HT-29 (cell line): ENCODE measurements at regions not wholly inside any gene's neighbourhood (a gene's known extent, or its start where the extent isn't known, plus 50 kb on each side); places are given as distances from the start of the nearest gene placed in this dataset.
A peak's percentile ranks its signal among the peaks of the same experiment; 100 is the strongest.

Source experiments
- DNase-seq: peaks from one replicate; pipeline ENCODE4 v3.0.0-alpha.2; 2015; ENCODE audit warnings: low spot score

DNA sequence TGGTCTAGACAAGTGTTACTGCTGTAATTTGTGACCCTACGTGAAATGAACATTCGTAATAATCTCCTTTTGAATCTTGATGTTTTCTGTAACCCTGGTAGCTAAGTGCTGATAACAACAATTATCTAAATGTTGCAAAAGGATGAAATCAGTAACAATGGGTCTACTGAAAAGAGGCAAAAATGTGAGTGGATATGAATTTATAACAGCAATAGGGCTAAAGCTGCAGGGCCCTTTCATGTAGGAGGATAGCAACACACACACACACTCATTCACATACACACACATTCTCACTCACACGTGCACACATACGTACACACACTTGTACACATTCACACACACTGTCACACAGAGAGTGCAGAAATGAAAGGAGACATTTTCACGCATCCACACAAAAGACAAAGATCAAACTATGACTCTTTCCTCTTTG lies 200.8 kb upstream of the NEBL start:
- DNase-seq = no peak

GRCh38 chr10:21095494-21096055 lies 198.5 kb upstream of the NEBL start:
- DNase-seq = no peak

DNA sequence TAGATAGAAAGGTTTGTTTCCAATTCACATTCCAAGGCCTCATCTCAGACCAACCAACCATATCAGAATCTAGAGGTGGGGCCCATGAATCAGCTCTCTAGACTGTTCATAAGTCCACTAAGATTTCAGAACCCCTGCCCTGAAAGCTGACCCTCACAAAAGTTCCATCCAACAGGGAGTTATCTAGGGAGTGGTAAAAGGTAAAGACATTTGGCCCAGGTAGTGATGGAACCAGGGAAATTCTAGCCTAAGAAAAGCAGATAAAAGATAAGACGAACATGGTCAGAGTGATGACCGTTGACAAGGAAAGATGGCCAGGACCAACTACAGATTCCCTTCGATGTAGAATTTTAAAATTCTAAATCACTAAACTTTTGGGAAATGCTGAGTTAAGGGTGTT lies 198.0 kb upstream of the NEBL start:
- no peak for DNase-seq

DNA sequence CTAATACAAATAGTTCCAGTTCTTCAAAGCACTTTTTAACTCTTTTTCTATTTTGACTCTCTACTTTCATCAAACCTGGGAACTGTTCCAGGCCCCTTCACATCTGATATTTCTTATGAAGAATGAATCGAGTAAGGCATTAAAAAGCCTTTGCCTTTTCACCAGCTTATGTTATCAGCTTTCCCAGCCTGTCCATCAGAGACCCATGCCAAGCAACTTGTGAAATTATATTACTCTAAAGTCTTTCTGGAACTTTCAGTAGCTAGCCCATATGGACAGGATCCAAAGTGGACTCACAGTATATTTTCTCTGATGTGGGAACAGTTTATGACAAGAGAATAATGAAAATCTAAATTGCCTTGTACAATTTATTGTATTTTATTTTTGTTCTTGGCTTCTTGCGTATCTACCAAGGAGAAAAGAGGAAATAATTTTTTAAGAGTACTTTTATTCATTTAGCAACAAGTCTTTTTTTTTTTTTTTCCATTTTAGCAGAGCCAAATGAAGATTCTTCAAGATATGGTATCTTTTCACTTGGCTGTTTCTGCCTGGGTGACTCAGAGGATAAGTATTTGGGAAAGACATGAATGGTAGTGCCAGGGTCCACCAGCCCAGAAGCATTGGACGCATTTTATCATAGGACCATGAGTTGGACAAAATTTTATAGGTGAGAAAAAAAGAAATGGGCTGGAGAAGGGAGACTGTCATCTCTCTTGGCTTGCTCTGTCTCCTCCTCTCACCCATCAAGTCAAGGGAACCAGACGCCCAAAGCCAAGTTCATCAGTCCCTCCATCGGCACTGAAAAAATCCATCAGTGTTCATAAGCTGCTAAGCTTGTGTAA lies 195.8 kb upstream of the NEBL start:
- DNase-seq = no peak

DNA sequence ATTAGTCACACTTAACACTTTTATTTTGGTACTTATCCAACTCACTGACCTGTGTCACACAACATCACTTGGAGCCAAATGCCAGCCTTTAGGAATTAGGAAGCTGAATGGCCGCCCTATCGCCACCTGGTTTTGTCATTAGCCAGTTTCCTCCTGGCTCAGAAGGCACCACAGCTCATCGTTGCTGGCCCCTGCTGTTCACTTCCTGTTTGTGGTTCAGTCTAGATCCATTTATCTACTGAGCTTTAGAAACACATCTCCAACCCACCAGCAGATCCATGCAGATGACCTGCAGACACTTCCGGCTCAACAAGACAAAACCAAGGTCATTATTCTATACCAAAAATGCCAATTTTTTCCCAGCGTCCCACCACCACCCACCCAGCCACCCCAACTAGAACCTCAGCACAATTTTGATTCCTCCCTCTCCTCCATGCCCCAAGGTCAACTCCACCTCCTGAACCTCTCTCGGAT lies 193.5 kb upstream of the NEBL start:
- no peak for DNase-seq

GRCh38 chr10:21087476-21087875 lies 190.4 kb upstream of the NEBL start:
- DNase-seq = no peak

- DNase-seq = no peak
These were observed 187.6 kb upstream of the NEBL start for GRCh38 chr10:21084700-21085099.

- DNase-seq = no peak
These were observed 186.8 kb upstream of the NEBL start for GRCh38 chr10:21083861-21084260.

DNA sequence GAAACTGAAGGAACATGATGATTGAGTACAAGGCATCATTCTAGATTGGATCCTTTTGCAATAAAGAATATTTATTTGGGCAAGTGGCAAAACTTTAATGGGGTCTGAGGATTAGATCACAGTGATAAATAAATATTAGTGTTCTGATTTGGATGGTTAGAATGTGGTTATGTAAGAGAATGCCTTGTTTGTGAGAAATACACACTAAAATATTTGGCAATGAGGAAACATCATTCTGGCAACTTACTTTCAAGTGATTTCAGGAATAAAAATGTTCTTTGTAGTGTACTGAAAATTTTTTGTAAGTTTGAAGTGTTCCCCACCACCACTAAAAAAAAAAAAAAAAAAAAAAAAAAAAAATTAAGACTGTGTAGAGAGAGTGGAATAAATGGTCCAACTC lies 185.1 kb upstream of the NEBL start:
- DNase-seq = no peak

GRCh38 chr10:21080261-21080660 lies 183.2 kb upstream of the NEBL start:
- no peak for DNase-seq

DNA sequence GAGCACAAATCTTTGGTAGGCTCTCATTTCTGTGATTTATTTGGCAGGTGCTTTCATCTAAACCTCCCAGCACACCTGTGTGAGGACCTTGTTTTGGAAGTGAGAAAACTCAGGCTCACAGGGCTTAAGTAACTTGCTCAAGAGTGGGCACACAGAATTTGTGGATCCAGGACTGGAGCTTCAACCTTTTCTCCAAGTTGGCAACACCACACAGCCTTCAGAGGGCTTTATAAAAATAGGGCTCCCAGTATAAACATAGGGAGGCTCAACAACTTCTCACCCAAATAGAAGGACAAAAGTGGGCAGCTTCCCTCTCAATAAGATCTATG lies 182.2 kb upstream of the NEBL start:
- DNase-seq = no peak

GRCh38 chr10:21078410-21079329 lies 181.6 kb upstream of the NEBL start:
- peak; percentile 87 for DNase-seq

DNA sequence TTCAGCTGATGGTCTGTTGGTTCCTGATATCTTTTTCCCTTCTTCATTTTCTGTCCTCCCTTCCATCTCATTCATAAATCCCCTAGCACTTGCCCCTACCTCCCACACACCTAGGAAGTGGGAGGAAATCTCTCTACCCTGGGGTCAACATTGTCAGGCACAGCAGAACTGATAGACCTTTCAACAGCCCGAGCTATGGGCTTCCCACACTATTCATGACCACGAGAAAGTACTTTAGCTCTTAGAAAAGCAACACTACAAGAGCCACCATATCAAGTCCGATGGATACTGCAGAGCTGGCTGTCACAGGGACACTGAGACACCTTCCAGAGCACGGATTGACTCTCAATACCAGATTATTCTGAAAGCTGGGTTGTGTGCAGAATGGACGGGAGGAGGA lies 180.6 kb upstream of the NEBL start:
- DNase-seq = no peak

DNA sequence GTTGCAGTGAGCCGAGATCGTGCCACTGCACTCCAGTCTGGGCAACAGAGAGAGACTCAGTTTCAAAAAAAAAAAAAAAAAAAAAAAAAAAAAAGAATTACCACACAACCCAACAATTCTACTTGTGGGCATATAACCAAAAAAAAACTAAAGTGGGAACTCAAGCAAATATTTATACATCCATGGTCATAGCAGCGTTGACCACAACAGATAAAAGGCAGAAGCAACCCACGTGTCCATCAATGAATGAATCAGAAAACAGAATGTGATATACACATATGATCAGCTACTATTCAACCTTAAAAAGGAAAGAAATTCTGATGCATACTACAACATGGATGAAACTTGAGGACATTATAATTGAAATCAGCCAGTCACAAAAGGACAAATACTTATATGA lies 179.3 kb upstream of the NEBL start:
- DNase-seq = no peak

DNA sequence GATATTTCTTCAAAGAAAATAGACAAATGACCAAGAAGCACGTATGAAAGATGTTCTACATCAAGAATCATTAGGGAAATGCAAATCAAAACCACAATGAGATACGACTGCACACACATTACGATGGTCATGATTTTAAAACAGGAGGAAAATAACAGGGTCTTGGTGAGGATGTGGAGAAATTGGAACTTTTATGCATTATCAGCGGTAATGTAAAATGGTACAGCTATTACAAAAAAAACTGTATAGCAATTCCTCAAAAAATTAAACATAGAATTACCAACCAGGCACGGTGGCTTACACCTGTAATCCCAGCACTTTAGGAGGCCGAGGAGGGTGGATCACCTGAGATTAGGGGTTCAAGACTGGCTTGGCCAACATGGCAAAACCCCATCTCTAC lies 178.8 kb upstream of the NEBL start:
- DNase-seq = no peak

GRCh38 chr10:21071001-21071673 lies 174.0 kb upstream of the NEBL start:
- DNase-seq = no peak

DNA sequence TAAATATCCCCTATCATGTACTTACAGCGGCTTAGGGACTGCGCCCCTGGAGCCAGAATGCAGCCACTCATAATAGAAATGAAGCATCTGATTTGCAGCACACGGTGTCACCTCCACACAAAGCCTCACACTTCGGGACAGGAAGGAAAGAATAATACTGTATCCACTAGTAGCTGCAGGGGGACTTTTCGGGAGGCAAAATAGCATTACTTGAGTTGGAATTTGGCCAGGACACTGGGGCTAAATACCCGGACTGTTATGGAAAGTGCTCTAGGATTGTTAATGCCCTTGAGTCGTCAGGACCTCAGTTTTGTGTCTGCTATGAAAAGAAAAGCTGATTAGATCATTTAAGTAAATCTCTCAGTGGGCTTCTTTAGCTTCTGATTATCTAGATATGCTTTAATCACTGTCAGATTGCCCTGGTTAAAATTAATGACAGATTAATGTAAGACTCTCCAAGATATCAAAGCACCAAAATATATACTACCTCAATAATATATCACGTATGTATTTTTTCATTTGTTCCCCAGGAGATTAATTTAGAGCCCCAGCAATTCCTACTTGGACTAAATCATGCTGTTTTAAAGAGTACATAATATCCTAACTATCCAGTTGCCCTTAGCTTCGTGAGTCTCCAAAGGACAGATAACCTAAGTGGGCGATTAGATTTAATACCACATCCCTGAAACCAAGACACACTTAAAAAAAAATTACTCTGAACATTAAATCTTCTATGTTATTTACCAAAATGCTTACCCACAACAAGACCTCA lies 173.0 kb upstream of the NEBL start:
- no peak for DNase-seq

DNA sequence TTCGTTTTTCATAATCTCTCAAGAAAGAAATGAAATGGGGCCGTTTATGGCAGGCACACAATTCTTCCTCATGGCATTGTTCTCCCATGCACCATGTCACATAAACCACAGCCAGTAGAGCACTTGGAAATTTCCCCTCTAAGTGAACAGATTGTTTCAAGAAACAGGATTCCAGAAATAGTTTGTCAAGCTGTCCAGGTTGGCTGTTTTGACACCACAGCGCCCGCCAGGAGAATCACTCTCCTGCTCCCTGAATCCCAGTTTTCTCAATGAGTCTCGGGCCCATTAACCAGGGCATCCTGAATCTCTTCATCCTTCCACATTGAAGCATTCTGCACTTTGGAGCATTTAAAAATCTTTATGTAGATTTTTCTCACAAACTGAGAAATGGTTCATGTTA lies 172.2 kb upstream of the NEBL start:
- no peak for DNase-seq

DNA sequence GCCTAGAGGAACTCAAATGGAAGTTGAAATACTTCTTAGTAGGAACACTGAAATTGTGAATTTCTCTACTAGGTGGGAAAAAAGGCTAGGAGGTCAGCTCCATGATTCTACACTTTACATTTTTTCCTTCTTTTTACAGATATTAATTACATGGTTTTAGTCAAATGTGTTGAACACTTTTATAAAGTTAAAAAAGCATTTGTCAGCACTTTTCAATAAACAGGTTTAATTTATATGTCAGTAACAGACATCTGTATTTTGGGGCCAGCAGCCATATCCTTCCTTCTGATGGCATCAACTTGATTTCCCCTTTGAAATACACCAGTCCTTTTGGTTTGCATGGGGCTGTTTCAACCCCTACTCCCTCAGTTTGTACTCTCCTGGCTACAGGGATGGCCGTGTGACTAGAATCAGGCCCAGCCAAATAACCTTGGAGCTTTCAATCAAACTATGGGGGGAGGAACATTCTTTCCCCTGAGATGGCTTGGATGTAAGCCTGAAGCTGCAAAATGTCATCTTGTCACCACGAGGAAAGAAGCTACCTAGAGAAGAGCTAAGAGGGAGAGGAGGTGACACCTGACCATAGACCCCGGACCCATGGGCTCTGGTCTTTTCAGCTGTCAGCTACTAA lies 171.0 kb upstream of the NEBL start:
- DNase-seq = no peak

DNA sequence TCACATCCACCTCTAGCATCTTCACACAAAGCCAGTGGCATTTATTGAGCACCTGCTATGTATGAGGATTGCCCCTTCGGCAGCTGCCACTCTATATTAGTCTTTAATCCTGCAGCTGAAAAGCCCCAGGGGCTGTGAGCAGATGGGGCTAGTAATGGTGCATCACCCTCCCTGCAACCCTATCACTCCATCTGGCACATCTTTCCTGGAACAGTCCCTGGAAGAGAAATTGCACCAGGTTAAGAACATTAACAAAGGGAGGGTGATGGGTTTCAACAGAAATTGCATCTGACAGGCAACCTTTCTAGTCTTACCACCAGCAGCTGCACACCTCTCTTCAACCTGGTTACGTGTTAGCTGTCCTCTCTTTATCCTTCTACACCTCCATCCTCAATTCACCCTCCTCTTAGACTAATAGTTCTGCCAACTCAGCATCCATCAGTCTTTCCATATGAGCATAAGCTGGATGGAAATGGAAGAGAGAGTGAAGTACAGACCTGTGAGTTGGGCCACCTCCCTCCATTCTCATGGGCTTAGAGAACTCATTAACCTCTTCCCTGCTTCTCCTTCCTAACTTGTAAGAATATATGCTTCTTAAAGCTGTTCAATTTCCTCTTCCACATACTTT lies 168.6 kb upstream of the NEBL start:
- DNase-seq = no peak
